ENCODE measurements at regions not wholly inside any gene's neighbourhood (a gene's known extent, or its start where the extent isn't known, plus 50 kb on each side); places are given as distances from the start of the nearest gene placed in this dataset.

DNA sequence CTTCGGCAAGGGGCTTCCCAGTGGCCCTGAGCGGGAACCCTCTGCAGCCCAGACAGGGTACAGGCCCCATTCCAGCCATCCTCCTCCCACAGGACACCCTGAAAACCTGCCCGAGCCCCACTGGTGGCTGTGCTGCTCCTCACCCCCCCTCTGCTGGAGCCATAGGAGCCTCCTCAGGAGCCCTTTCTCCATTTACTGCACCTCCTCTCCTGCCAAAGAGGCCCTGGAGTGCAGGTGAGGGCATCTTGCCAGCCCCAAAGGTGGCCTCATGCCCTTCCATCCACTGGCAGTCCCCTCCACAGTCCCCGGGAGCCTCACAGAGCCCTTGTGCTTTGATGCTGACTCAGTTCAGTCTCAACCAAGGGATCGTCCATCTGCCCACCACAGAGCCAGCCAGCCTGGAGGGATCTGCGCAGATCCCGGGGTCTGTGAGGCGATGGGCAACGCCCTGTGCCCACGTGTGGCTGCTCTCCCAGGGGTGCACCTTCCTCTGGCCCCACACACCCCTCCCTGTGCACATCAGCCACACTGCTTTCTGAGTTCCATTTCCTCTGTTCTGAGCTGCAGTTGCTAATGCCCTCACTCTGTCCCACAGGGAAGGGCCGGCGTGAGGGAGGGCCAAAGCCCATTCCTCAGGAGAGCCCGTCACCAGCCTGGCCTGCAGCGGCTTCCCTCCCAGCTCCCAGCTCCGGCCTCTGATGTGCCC, 228.5 kb downstream of the DLL1 start:
- TF ChIP-seq, protein P1, sequence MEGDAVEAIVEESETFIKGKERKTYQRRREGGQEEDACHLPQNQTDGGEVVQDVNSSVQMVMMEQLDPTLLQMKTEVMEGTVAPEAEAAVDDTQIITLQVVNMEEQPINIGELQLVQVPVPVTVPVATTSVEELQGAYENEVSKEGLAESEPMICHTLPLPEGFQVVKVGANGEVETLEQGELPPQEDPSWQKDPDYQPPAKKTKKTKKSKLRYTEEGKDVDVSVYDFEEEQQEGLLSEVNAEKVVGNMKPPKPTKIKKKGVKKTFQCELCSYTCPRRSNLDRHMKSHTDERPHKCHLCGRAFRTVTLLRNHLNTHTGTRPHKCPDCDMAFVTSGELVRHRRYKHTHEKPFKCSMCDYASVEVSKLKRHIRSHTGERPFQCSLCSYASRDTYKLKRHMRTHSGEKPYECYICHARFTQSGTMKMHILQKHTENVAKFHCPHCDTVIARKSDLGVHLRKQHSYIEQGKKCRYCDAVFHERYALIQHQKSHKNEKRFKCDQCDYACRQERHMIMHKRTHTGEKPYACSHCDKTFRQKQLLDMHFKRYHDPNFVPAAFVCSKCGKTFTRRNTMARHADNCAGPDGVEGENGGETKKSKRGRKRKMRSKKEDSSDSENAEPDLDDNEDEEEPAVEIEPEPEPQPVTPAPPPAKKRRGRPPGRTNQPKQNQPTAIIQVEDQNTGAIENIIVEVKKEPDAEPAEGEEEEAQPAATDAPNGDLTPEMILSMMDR (IDR thresholded peaks at IDR 0.05): no peak
- TF ChIP-seq POLR2A (IDR thresholded peaks at IDR 0.05): no peak

All from upper lobe of left lung (tissue), 4 donors.